SK-N-SH (cell line): ENCODE measurements at regions not wholly inside any gene's neighbourhood (a gene's known extent, or its start where the extent isn't known, plus 50 kb on each side); places are given as distances from the start of the nearest gene placed in this dataset.

Experiments used
- CTCF ChIA-PET: fragments of 300-600, 350-600 bp; formaldehyde crosslinking; extraction: SDS; loops from one replicate; lab custom pipeline; 2021; lab: Yijun Ruan, JAX
- POLR2A ChIA-PET: fragments of 350-600 bp; sonication (Branson Sonifier 250); formaldehyde crosslinking; extraction: SDS; loops from one replicate; lab custom pipeline; 2020; ENCODE audit warnings: antibody characterized with exemption, inconsistent platforms; lab: Yijun Ruan, JAX
- DNase-seq: peaks from one replicate; pipeline ENCODE4 v3.0.0; 2012
- H2AFZ ChIP-seq: fragments of 200-600 bp; sonication (generic); 2 replicates; pipeline ENCODE4 v1.8.1; 2016; ENCODE audit warnings: antibody characterized with exemption, mild to moderate bottlenecking, low read depth
- H3F3A ChIP-seq: fragments of 200-600 bp; sonication (generic); replicated peaks from 2 replicates; pipeline ENCODE3; 2016; ENCODE audit warnings: antibody characterized with exemption, mild to moderate bottlenecking; ENCODE audit not compliant: insufficient read depth
- H3K27ac ChIP-seq, 2 experiments: fragments of 200-500 bp in 1 of 2; fragments of 200-600 bp in 1 of 2; sonication (Bioruptor generic) in 1 of 2; sonication (generic), shearing (Covaris generic) in 1 of 2; 2 replicates each; pipeline versions ENCODE4 v1.5.1 to v1.6.1; 2014 to 2016; ENCODE audit warnings: low read depth in 2 of 2, inconsistent platforms in 1 of 2, low read length in 1 of 2, mild to moderate bottlenecking in 1 of 2, mixed read lengths in 1 of 2
- H3K27me3 ChIP-seq: fragments of 200-600 bp; sonication (generic), shearing (Covaris generic); 2 replicates; pipeline ENCODE4 v1.6.1; 2016; ENCODE audit warnings: mixed run types; ENCODE audit not compliant: insufficient read depth
- H3K36me3 ChIP-seq, 2 experiments: fragments of 200-500 bp in 1 of 2; fragments of 200-600 bp in 1 of 2; sonication (Bioruptor generic) in 1 of 2; sonication (generic) in 1 of 2; replicated peaks in 1 of 2; 2 replicates each; pipeline versions ENCODE3 to v1.5.1; 2014 to 2016; ENCODE audit warnings: low read length in 1 of 2, mild to moderate bottlenecking in 1 of 2; ENCODE audit not compliant: insufficient read depth in 2 of 2, control insufficient read depth in 1 of 2
- H3K4me1 ChIP-seq, 2 experiments: fragments of 200-500 bp in 1 of 2; fragments of 200-600 bp in 1 of 2; sonication (Bioruptor generic) in 1 of 2; sonication (generic), shearing (Covaris generic) in 1 of 2; 2 replicates each; pipeline versions ENCODE4 v1.5.1 to v1.6.1; 2014 to 2016; ENCODE audit warnings: low read depth in 1 of 2, low read length in 1 of 2, mixed run types in 1 of 2; ENCODE audit not compliant: insufficient read depth in 2 of 2, control insufficient read depth in 1 of 2
- H3K4me2 ChIP-seq: fragments of 200-600 bp; sonication (generic), shearing (Covaris generic); 2 replicates; pipeline ENCODE4 v1.6.1; 2017; ENCODE audit warnings: mixed run types
- H3K4me3 ChIP-seq, 2 experiments: fragments of 200-500 bp in 1 of 2; fragments of 200-600 bp in 1 of 2; sonication (Bioruptor generic) in 1 of 2; sonication (generic), shearing (Covaris generic) in 1 of 2; 2 replicates each; pipeline versions ENCODE4 v1.5.1 to v1.8.1; 2014 to 2016; ENCODE audit warnings: low read depth in 2 of 2, inconsistent platforms in 1 of 2, low read length in 1 of 2, mild to moderate bottlenecking in 1 of 2, mixed read lengths in 1 of 2, moderate library complexity in 1 of 2
- H3K79me2 ChIP-seq: fragments of 200-600 bp; sonication (generic); 2 replicates; pipeline ENCODE4 v1.8.1; 2017; ENCODE audit warnings: mild to moderate bottlenecking; ENCODE audit not compliant: insufficient read depth
- H3K9ac ChIP-seq: fragments of 200-600 bp; sonication (generic); 2 replicates; pipeline ENCODE4 v1.6.1; 2017; ENCODE audit warnings: mixed run types
- H3K9me2 ChIP-seq: fragments of 200-600 bp; sonication (generic); 2 replicates; pipeline ENCODE4 v1.6.1; 2017; ENCODE audit warnings: mixed run types
- H3K9me3 ChIP-seq: fragments of 200-600 bp; sonication (generic); 2 replicates; pipeline ENCODE4 v1.6.1; 2017; ENCODE audit warnings: mixed run types, mild to moderate bottlenecking, moderate library complexity
- H4K20me1 ChIP-seq: fragments of 200-600 bp; sonication (generic); 2 replicates; pipeline ENCODE4 v1.6.1; 2017; ENCODE audit warnings: mild to moderate bottlenecking, mixed run types; ENCODE audit not compliant: insufficient read depth
- ELF1 ChIP-seq: IDR thresholded peaks from 2 replicates; pipeline ENCODE4 v1.4.0; 2012
- EP300 ChIP-seq, 2 experiments: IDR thresholded peaks; 2 replicates each; pipeline versions ENCODE4 v1.4.0 to v1.6.1; 2012; ENCODE audit warnings: borderline replicate concordance in 1 of 2, low read depth in 1 of 2, low read length in 1 of 2
- EZH2phosphoT487 ChIP-seq: fragments of 200-600 bp; sonication (generic); IDR thresholded peaks from 2 replicates; pipeline ENCODE4 v1.6.1; 2017; ENCODE audit warnings: low read depth, mixed run types, mild to moderate bottlenecking, antibody characterized with exemption, moderate library complexity, borderline replicate concordance
- MEF2A ChIP-seq: IDR thresholded peaks from 2 replicates; pipeline ENCODE4 v1.4.0; 2012; ENCODE audit warnings: low read depth, borderline replicate concordance
- RAD21 ChIP-seq: IDR thresholded peaks from 2 replicates; pipeline ENCODE4 v1.6.1; 2012; ENCODE audit warnings: mild to moderate bottlenecking, low read length
- SMC3 ChIP-seq: IDR thresholded peaks from 2 replicates; pipeline ENCODE4 v1.6.1; 2012; ENCODE audit warnings: low read depth, low read length, improper control_type of control experiment
- TAF1 ChIP-seq: IDR thresholded peaks from 2 replicates; pipeline ENCODE4 v1.6.1; 2012; ENCODE audit warnings: low read depth, mild to moderate bottlenecking, low read length, moderate library complexity, borderline replicate concordance
- TCF12 ChIP-seq: IDR thresholded peaks from 2 replicates; pipeline ENCODE4 v1.4.0; 2012
- TEAD4 ChIP-seq: IDR thresholded peaks from 2 replicates; pipeline ENCODE4 v1.4.0; 2012; ENCODE audit warnings: mild to moderate bottlenecking, borderline replicate concordance; ENCODE audit not compliant: insufficient read depth
- WGBS: methylation state at CpG from one replicate; pipeline ENCODE4 v1.1.6; 2017; ENCODE audit warnings: low lambda C conversion rate; 5-methylcytosine and 5-hydroxymethylcytosine counted together
- TF ChIP-seq, protein P1 (sequence below): IDR thresholded peaks from 2 replicates; pipeline ENCODE4 v1.4.0; 2012; ENCODE audit warnings: low read depth
- TF ChIP-seq, protein P2 (sequence below): fragments of 150-350 bp; IDR thresholded peaks from 2 replicates; pipeline ENCODE4 v1.6.1; 2017; ENCODE audit warnings: antibody characterized with exemption, low read length, low read depth, borderline replicate concordance
- TF ChIP-seq, protein P3 (sequence below): fragments of 200-600 bp; sonication (generic); IDR thresholded peaks from 2 replicates; pipeline ENCODE4 v1.6.1; 2017; ENCODE audit warnings: antibody characterized with exemption, mild to moderate bottlenecking, moderate library complexity
- TF ChIP-seq, protein P4 (sequence below): IDR thresholded peaks from 2 replicates; pipeline ENCODE4 v1.4.0; 2012; ENCODE audit warnings: low read depth, borderline replicate concordance
- TF ChIP-seq, protein P5 (sequence below): IDR thresholded peaks from 2 replicates; pipeline ENCODE4; 2012

DNA sequence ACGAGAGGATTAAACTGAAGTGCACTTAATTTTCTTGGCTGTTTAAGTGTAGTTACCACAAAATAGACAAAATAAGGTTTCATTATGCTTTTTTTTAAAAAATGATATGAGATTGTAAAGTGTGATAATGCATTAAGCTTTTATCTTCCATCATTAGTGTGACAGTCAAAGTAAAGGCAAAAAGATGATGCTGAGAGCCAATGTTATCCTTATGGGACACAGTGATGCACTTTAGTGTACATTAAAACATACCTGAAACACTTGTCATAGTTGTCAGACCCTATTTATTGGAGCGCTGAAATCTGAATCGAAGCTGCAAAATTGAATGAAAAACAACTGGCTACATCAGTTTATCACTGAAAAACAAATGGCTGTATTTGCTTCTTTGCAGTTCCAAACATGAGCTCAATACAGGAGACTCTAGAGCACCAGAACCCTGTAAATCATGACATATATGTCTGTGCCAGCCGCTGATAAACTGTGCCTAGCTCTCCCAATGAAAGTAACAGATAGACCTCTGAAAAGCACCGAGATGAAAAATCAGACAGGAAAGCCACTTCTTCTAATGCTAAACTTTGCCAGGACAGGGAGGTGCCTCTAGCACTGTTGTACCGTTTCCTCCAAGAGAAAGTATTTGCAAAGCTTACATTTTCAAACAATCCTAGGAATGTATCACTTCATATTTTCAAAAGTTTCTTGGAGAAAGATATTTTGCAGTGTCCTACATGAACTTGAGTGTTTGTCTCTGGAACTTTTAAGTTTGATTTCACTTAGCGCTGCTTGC, 120.7 kb upstream of the TMPRSS15 start:
- Histone ChIP-seq H3K4me2 (no peak overlapping the region), H3K9ac (no peak overlapping the region), H3K9me3 (no peaks in the 10 kb centered on the region), H3K27me3 (no peaks in the 10 kb centered on the region), H3K79me2 (no peaks in the 10 kb centered on the region), H3K4me3 (no peak overlapping the region), H3K36me3 (no peaks in the 10 kb centered on the region), H3K4me1 (no peaks in the 10 kb centered on the region), H2AFZ (no peak overlapping the region), H3K27ac (no peak overlapping the region), H4K20me1 (no peaks in the 10 kb centered on the region), H3F3A (peaks cover 5% of the 10 kb centered on the region), H3K9me2 (no peaks in the 10 kb centered on the region)
- WGBS = 20% methylated on average over 7 of the region's 7 CpGs
- POLR2A ChIA-PET = no interaction called here
- CTCF ChIA-PET = interaction anchor here (1.1 to 2.0 kb wide), 2 partner anchors 24 to 134 kb away, joined by 3 to 9 read pairs; no protein-coding TSS in a partner anchor
- TF ChIP-seq EP300 (IDR thresholded peaks at IDR 0.05; ENCODE audit: borderline replicate concordance in 1 of 2, low read depth in 1 of 2, low read length in 1 of 2) (no peak), MEF2A (no peak), RAD21 (no peak), EZH2phosphoT487 (no peak), TEAD4 (no peak), TAF1 (no peak), TCF12 (no peak), ELF1 (no peak)
- TF ChIP-seq, protein P1, sequence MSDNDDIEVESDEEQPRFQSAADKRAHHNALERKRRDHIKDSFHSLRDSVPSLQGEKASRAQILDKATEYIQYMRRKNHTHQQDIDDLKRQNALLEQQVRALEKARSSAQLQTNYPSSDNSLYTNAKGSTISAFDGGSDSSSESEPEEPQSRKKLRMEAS = no peak
- TF ChIP-seq, protein P2, sequence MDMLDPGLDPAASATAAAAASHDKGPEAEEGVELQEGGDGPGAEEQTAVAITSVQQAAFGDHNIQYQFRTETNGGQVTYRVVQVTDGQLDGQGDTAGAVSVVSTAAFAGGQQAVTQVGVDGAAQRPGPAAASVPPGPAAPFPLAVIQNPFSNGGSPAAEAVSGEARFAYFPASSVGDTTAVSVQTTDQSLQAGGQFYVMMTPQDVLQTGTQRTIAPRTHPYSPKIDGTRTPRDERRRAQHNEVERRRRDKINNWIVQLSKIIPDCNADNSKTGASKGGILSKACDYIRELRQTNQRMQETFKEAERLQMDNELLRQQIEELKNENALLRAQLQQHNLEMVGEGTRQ = no peak
- TF ChIP-seq, protein P3, sequence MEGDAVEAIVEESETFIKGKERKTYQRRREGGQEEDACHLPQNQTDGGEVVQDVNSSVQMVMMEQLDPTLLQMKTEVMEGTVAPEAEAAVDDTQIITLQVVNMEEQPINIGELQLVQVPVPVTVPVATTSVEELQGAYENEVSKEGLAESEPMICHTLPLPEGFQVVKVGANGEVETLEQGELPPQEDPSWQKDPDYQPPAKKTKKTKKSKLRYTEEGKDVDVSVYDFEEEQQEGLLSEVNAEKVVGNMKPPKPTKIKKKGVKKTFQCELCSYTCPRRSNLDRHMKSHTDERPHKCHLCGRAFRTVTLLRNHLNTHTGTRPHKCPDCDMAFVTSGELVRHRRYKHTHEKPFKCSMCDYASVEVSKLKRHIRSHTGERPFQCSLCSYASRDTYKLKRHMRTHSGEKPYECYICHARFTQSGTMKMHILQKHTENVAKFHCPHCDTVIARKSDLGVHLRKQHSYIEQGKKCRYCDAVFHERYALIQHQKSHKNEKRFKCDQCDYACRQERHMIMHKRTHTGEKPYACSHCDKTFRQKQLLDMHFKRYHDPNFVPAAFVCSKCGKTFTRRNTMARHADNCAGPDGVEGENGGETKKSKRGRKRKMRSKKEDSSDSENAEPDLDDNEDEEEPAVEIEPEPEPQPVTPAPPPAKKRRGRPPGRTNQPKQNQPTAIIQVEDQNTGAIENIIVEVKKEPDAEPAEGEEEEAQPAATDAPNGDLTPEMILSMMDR = no peak
- TF ChIP-seq, protein P4, sequence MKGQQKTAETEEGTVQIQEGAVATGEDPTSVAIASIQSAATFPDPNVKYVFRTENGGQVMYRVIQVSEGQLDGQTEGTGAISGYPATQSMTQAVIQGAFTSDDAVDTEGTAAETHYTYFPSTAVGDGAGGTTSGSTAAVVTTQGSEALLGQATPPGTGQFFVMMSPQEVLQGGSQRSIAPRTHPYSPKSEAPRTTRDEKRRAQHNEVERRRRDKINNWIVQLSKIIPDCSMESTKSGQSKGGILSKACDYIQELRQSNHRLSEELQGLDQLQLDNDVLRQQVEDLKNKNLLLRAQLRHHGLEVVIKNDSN = no peak
- no peak for DNase-seq

DNA sequence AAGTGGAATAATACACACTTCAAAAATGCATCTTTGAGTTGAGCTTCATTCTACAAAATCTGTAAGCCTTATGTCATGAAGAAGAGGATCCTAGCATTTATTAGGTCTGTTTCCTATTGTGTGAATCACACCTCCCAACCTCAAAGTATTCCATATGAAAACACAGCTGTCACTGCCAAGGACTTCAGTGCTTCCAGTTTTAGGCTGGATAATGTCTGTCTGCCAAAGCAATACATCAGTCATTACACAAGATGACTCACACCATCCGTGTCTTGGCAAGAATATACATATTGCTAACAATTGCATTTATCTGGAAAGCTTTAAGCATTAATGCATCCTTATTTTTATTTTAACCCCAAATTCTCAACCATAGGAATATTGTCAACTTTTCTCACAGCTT, 125.7 kb upstream of the TMPRSS15 start:
- Histone ChIP-seq H3K4me2 (no peak overlapping the region), H3K79me2 (no peaks in the 10 kb centered on the region)
- CTCF ChIA-PET = interaction anchor here (1.0 kb wide), 1 partner anchor 29 kb away, joined by 4 read pairs; no protein-coding TSS in a partner anchor
- TF ChIP-seq, protein P5, sequence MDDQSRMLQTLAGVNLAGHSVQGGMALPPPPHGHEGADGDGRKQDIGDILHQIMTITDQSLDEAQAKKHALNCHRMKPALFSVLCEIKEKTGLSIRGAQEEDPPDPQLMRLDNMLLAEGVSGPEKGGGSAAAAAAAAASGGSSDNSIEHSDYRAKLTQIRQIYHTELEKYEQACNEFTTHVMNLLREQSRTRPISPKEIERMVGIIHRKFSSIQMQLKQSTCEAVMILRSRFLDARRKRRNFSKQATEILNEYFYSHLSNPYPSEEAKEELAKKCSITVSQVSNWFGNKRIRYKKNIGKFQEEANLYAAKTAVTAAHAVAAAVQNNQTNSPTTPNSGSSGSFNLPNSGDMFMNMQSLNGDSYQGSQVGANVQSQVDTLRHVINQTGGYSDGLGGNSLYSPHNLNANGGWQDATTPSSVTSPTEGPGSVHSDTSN = peak; percentile 42
- TF ChIP-seq SMC3 = no peak
- peak; percentile 77 for TF ChIP-seq TCF12
- TF ChIP-seq, all 33 proteins: peak for 2
- H2AFZ ChIP-seq = no peak overlapping the region
- no peaks in the 10 kb centered on the region for H3K4me1 ChIP-seq
- H3K9ac ChIP-seq = no peak overlapping the region
- no peak overlapping the region for H3K27ac ChIP-seq
- 0% methylated on average over 1 of the region's 1 CpG for WGBS
- no peaks in the 10 kb centered on the region; the same call in 1 of the 2 replicates for H3K9me2 ChIP-seq
- DNase-seq = no peak
- H3K9me3 ChIP-seq = no peaks in the 10 kb centered on the region
- no peaks in the 10 kb centered on the region for H3K36me3 ChIP-seq
- no peaks in the 10 kb centered on the region for H3K27me3 ChIP-seq
- POLR2A ChIA-PET = no interaction called here
- H3K4me3 ChIP-seq = no peak overlapping the region
- no peaks in the 10 kb centered on the region for H4K20me1 ChIP-seq
- H3F3A ChIP-seq = peaks cover 9% of the 10 kb centered on the region
